Mesenchymal stem cell (in vitro differentiated cells and primary cell): ENCODE measurements at regions not wholly inside any gene's neighbourhood (a gene's known extent, or its start where the extent isn't known, plus 50 kb on each side); places are given as distances from the start of the nearest gene placed in this dataset.

ENCODE experiments used
- DNase-seq: peaks from one replicate; pipeline ENCODE4 v3.0.0-alpha.2; 2013
- H2AFZ ChIP-seq: one replicate; pipeline ENCODE4 v1.6.1; 2013; ENCODE audit warnings: low read depth, mild to moderate bottlenecking, control low read depth, inconsistent platforms, low read length, moderate library complexity
- H2AK5ac ChIP-seq: 2 replicates; pipeline ENCODE4 v1.6.1; 2013; ENCODE audit warnings: low read length, moderate library complexity, mild to moderate bottlenecking, inconsistent platforms; ENCODE audit not compliant: severe bottlenecking
- H2BK120ac ChIP-seq: one replicate; pipeline ENCODE4 v1.6.1; 2013; ENCODE audit warnings: low read depth, mild to moderate bottlenecking, inconsistent platforms, low read length, moderate library complexity
- H2BK12ac ChIP-seq, 2 experiments: one replicate each; pipeline ENCODE4 v1.6.1; 2013; ENCODE audit warnings: inconsistent platforms in 2 of 2, low read length in 2 of 2, mild to moderate bottlenecking in 2 of 2, moderate library complexity in 2 of 2, control low read depth in 1 of 2
- H2BK15ac ChIP-seq: one replicate; pipeline ENCODE4 v1.6.1; 2013; ENCODE audit warnings: mild to moderate bottlenecking, low read depth, inconsistent platforms; ENCODE audit not compliant: poor library complexity, severe bottlenecking
- H2BK5ac ChIP-seq: 2 replicates; pipeline ENCODE4 v1.6.1; 2013; ENCODE audit warnings: low read depth, mild to moderate bottlenecking, low read length, control low read depth, inconsistent platforms; ENCODE audit not compliant: poor library complexity, severe bottlenecking
- H3K14ac ChIP-seq, 2 experiments: one replicate each; pipeline ENCODE4 v1.6.1; 2013; ENCODE audit warnings: inconsistent platforms in 2 of 2, low read length in 2 of 2, control low read depth in 1 of 2, mild to moderate bottlenecking in 1 of 2, moderate library complexity in 1 of 2
- H3K18ac ChIP-seq, 2 experiments: one replicate each; pipeline ENCODE4 v1.6.1; 2013; ENCODE audit warnings: inconsistent platforms in 2 of 2, low read length in 2 of 2, control low read depth in 1 of 2, low read depth in 1 of 2, mild to moderate bottlenecking in 1 of 2
- H3K23ac ChIP-seq, 2 experiments: one replicate each; pipeline ENCODE4 v1.6.1; 2013; ENCODE audit warnings: inconsistent platforms in 2 of 2, low read length in 2 of 2, mild to moderate bottlenecking in 2 of 2, moderate library complexity in 2 of 2, control low read depth in 1 of 2
- H3K27ac ChIP-seq: 2 replicates; pipeline ENCODE4 v1.5.1; 2013; ENCODE audit warnings: mild to moderate bottlenecking, moderate library complexity, low read length, control low read depth, inconsistent platforms; ENCODE audit not compliant: poor library complexity, severe bottlenecking
- H3K27me3 ChIP-seq, 2 experiments: 2 replicates each; pipeline versions ENCODE4 v1.6.1 to v1.7.0; 2013; ENCODE audit warnings: low read length in 2 of 2, mild to moderate bottlenecking in 2 of 2, moderate library complexity in 2 of 2, control low read depth in 1 of 2, inconsistent platforms in 1 of 2; ENCODE audit not compliant: control insufficient read depth in 1 of 2, insufficient read depth in 1 of 2
- H3K36me3 ChIP-seq, 2 experiments: 2 replicates each; pipeline versions ENCODE4 v1.6.1 to v1.7.0; 2013; ENCODE audit warnings: low read length in 2 of 2, control low read depth in 1 of 2, inconsistent platforms in 1 of 2, low read depth in 1 of 2, mild to moderate bottlenecking in 1 of 2; ENCODE audit not compliant: insufficient read depth in 2 of 2, control insufficient read depth in 1 of 2
- H3K4ac ChIP-seq, 2 experiments: one replicate each; pipeline ENCODE4 v1.6.1; 2013; ENCODE audit warnings: inconsistent platforms in 2 of 2, low read length in 2 of 2, mild to moderate bottlenecking in 2 of 2, moderate library complexity in 2 of 2, control low read depth in 1 of 2, low read depth in 1 of 2
- H3K4me1 ChIP-seq: 2 replicates; pipeline ENCODE4 v1.6.1; 2013; ENCODE audit warnings: low read depth, low read length, control low read depth; ENCODE audit not compliant: control insufficient read depth, insufficient read depth
- H3K4me2 ChIP-seq: 2 replicates; pipeline ENCODE4 v1.6.1; 2013; ENCODE audit warnings: low read length, mild to moderate bottlenecking, inconsistent platforms; ENCODE audit not compliant: poor library complexity, severe bottlenecking
- H3K4me3 ChIP-seq, 2 experiments: 2 replicates each; pipeline versions ENCODE4 v1.5.1 to v1.7.0; 2013; ENCODE audit warnings: low read length in 2 of 2, mild to moderate bottlenecking in 2 of 2, control low read depth in 1 of 2, low read depth in 1 of 2; ENCODE audit not compliant: insufficient read depth in 1 of 2
- H3K79me1 ChIP-seq: replicated peaks from 2 replicates; pipeline ENCODE4 v1.6.1; 2013; ENCODE audit warnings: mild to moderate bottlenecking, control low read depth, low read length, inconsistent platforms; ENCODE audit not compliant: poor library complexity, severe bottlenecking
- H3K9ac ChIP-seq: 2 replicates; pipeline ENCODE4 v1.7.0; 2013; ENCODE audit warnings: mild to moderate bottlenecking, low read length, moderate library complexity
- H3K9me3 ChIP-seq: 2 replicates; pipeline ENCODE4 v1.7.0; 2013; ENCODE audit warnings: mild to moderate bottlenecking, low read length; ENCODE audit not compliant: control insufficient read depth
- H4K8ac ChIP-seq: one replicate; pipeline ENCODE4 v1.6.1; 2013; ENCODE audit warnings: inconsistent platforms, mild to moderate bottlenecking, low read length, moderate library complexity
- H4K91ac ChIP-seq: one replicate; pipeline ENCODE4 v1.6.1; 2013; ENCODE audit warnings: mild to moderate bottlenecking, low read length, inconsistent platforms
- WGBS: methylation state at CpG from one replicate; pipeline ENCODE4 v1.1.7; 2013; ENCODE audit warnings: mixed read lengths; 5-methylcytosine and 5-hydroxymethylcytosine counted together

DNA sequence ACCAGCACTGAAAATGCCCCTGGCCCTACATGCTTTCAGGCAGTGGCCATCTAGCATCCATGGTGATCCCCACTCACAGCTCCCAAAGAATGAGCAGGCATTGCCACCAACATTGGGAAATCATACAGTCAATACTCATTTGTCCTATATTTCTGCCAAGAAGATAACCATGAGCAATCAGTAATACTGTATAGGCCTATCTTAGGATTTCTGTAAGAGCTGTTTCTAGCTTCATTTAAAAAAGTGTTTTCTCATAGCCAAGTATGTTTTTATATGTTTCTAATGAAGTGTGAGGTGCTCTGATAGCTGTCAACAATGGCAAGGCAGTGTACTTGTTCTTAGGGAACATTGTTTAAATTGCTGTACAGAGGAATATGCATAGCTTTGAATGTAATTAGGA, 428.7 kb downstream of the FGF9 start:
- Histone ChIP-seq H4K8ac (no peak overlapping the region), H2BK5ac (no peak overlapping the region), H3K9me3 (peaks cover 6% of the 10 kb centered on the region), H2BK15ac (no peak overlapping the region), H3K4me3 (no peak overlapping the region), H3K4ac (no peak overlapping the region), H3K4me1 (no peaks in the 10 kb centered on the region), H3K18ac (no peak overlapping the region), H3K14ac (no peak overlapping the region), H2AFZ (no peak overlapping the region), H3K27ac (no peak overlapping the region), H3K23ac (no peak overlapping the region), H3K9ac (no peak overlapping the region), H4K91ac (no peak overlapping the region), H2BK12ac (no peak overlapping the region), H2BK120ac (no peak overlapping the region), H3K79me1 (peaks cover 4% of the 10 kb centered on the region), H3K4me2 (no peak overlapping the region), H3K36me3 (no peaks in the 10 kb centered on the region), H3K27me3 (no peaks in the 10 kb centered on the region), H2AK5ac (no peak overlapping the region)
- no peak for DNase-seq

DNA sequence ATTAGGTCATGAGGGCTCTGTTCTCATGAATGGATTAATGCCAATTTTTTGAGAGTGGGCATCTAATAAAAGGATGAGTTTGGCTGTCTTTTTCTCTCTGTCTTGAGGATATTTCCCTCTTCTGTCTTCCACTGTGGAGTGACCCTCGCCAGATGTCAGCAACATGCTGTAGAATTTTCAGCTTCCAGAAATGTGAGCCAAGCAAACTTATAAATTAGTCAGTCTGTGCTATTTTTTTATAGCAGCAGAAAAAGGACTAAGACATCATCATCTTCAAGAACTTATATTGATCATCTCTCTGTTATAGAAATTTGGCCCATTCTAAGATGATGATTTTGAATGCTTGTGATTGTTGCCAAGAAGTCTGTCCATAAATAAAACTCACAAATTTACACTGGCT, 431.4 kb downstream of the FGF9 start:
- H2BK15ac ChIP-seq: no peak overlapping the region
- no CpG with 5 or more reads among the region's 1 CpG for WGBS
- no peak overlapping the region for H4K8ac ChIP-seq
- no peak for DNase-seq
- no peak overlapping the region for H2AFZ ChIP-seq
- H3K23ac ChIP-seq: no peak overlapping the region
- H3K9me3 ChIP-seq: no peaks in the 10 kb centered on the region
- no peaks in the 10 kb centered on the region for H3K36me3 ChIP-seq
- H2BK120ac ChIP-seq: no peak overlapping the region
- peaks cover 6% of the 10 kb centered on the region for H3K79me1 ChIP-seq
- peaks cover under 1% of the 10 kb centered on the region for H3K4me1 ChIP-seq
- H3K4me3 ChIP-seq: no peak overlapping the region
- no peak overlapping the region for H2BK5ac ChIP-seq
- H3K4me2 ChIP-seq: no peak overlapping the region
- H2BK12ac ChIP-seq: no peak overlapping the region
- no peak overlapping the region for H2AK5ac ChIP-seq
- H4K91ac ChIP-seq: no peak overlapping the region
- H3K4ac ChIP-seq: no peak overlapping the region
- H3K27ac ChIP-seq: no peak overlapping the region
- H3K9ac ChIP-seq: no peak overlapping the region
- H3K18ac ChIP-seq: no peak overlapping the region
- no peaks in the 10 kb centered on the region for H3K27me3 ChIP-seq
- no peak overlapping the region for H3K14ac ChIP-seq

DNA sequence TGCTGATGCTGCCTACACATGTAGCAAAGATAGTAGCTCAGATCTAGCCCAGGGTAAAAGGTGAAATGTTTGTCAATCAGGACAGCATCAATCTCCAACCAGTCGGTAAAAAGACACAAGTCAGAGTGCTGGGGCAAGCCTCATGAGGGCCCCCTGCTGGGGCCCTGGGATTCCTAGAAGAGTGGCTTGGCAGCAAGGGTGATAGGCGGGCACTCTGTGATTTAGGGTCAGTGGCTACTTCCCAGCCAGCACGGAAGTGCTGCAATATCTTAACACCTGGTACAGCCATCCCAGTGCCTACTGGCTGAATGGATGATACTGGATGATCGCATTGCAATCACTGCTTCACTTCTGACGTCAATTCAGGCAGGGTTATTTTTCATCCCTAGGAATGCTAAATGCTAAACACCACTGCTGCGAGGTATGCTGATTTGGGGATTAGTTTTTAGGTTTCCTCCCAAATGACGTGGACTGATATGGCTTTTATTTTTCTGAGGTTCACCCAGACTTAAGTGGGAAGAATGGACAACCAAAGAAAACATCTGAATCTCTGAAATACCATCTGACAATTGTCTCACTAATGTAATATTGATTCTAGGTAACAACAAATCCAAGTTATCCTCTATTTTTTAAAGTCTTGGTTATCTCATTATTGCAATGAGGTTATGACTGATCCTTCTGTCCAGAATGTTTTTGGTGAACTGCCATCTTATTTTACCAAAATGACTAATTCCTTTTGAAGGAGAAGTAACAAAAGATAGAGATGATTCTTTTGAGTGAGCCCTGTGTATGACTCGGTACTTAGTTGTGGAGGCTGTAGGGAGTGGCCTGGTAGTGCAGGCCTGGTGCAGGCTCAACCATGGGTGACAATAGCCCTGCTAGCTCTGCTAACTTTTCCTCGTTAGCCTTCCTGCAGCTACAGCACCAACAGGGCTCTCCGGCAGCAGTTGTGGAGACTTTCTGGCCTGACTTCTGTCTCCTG, 432.5 kb downstream of the FGF9 start:
- Histone ChIP-seq H3K4ac (no peak overlapping the region), H2BK120ac (no peak overlapping the region)
- WGBS: 83% methylated on average over 9 of the region's 10 CpGs

DNA sequence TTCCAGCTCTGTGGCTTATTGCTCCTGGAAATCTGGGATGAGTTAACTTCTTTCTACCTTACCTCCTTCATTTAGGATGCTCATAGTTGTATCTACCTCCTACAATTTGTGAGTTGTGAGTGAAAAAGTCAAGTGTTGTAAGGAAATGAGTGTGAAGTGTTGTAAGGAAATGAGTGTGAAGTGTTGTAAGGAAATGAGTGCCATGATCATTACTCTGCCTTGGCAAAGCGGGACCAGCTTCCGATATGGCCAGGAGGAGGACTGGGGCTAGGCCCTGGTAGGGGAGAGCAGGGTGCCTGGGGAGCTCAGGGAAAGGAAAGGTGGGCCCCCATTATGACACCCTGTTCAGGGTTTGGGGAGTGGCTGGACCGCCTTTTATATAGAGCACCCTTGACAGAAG, 435.2 kb downstream of the FGF9 start:
- H3K36me3 ChIP-seq: no peaks in the 10 kb centered on the region
- DNase-seq: no peak
- 88% methylated on average over 3 of the region's 3 CpGs for WGBS
- H3K14ac ChIP-seq: no peak overlapping the region
- H3K9ac ChIP-seq: no peak overlapping the region
- H3K18ac ChIP-seq: no peak overlapping the region
- no peak overlapping the region for H4K91ac ChIP-seq
- H2BK120ac ChIP-seq: no peak overlapping the region
- no peak overlapping the region for H3K4me2 ChIP-seq
- H3K79me1 ChIP-seq: peaks cover 12% of the 10 kb centered on the region
- H2AFZ ChIP-seq: no peak overlapping the region
- H2BK12ac ChIP-seq: no peak overlapping the region
- no peaks in the 10 kb centered on the region for H3K9me3 ChIP-seq
- no peak overlapping the region for H3K4me3 ChIP-seq
- H3K4me1 ChIP-seq: peaks cover 7% of the 10 kb centered on the region
- no peak overlapping the region for H2AK5ac ChIP-seq
- no peaks in the 10 kb centered on the region for H3K27me3 ChIP-seq
- no peak overlapping the region for H3K23ac ChIP-seq
- H4K8ac ChIP-seq: no peak overlapping the region
- H2BK5ac ChIP-seq: no peak overlapping the region
- no peak overlapping the region for H3K4ac ChIP-seq
- no peak overlapping the region for H2BK15ac ChIP-seq
- no peak overlapping the region for H3K27ac ChIP-seq

More for the DNA sequence above, 432.5 kb downstream of the FGF9 start:
- Histone ChIP-seq H2AFZ (no peak overlapping the region), H3K4me1 (peaks cover 3% of the 10 kb centered on the region), H3K18ac (no peak overlapping the region), H3K79me1 (peaks cover 6% of the 10 kb centered on the region), H2BK12ac (no peak overlapping the region), H3K9me3 (no peaks in the 10 kb centered on the region), H3K4me3 (no peak overlapping the region), H3K14ac (no peak overlapping the region), H3K23ac (no peak overlapping the region), H4K91ac (no peak overlapping the region), H2BK15ac (no peak overlapping the region), H3K9ac (no peak overlapping the region), H4K8ac (no peak overlapping the region), H2BK5ac (no peak overlapping the region), H3K27me3 (no peaks in the 10 kb centered on the region), H3K36me3 (no peaks in the 10 kb centered on the region), H3K4me2 (no peak overlapping the region), H3K27ac (no peak overlapping the region), H2AK5ac (no peak overlapping the region)
- DNase-seq: no peak
